Left ventricle myocardium inferior (tissue), 1 donor: ENCODE measurements at regions not wholly inside any gene's neighbourhood (a gene's known extent, or its start where the extent isn't known, plus 50 kb on each side); places are given as distances from the start of the nearest gene placed in this dataset.
A peak's percentile ranks its signal among the peaks of the same experiment; 100 is the strongest.

Experiments
- DNase-seq: peaks from one replicate; pipeline ENCODE4 v3.0.0-alpha.2; 2020
- H3K27ac ChIP-seq: fragments of 200-600 bp; replicated peaks from 2 replicates; pipeline ENCODE4 v1.8.0; 2021
- H3K27me3 ChIP-seq: fragments of 200-600 bp; 2 replicates; pipeline ENCODE4 v1.8.0; 2021; ENCODE audit warnings: low read depth
- H3K36me3 ChIP-seq: fragments of 200-600 bp; 2 replicates; pipeline ENCODE4 v1.8.0; 2021
- H3K4me1 ChIP-seq: fragments of 200-600 bp; 2 replicates; pipeline ENCODE4 v1.8.0; 2021
- H3K4me3 ChIP-seq: fragments of 200-600 bp; 2 replicates; pipeline ENCODE4 v1.8.0; 2021; ENCODE audit warnings: mild to moderate bottlenecking, moderate library complexity
- H3K9me3 ChIP-seq: fragments of 200-600 bp; replicated peaks from 2 replicates; pipeline ENCODE4 v1.8.0; 2021
- intact Hi-C: fragments of 100-400 bp; cut with micrococcal nuclease; formaldehyde crosslinking; loops from one replicate; pipeline ENCODE4 v1.11.0; 2022
- TF ChIP-seq, protein P1 (sequence below): fragments of 200-600 bp; IDR thresholded peaks from 2 replicates; pipeline ENCODE4 v1.8.0; 2021; ENCODE audit warnings: antibody characterized with exemption, mild to moderate bottlenecking, borderline replicate concordance
- donor health status: DM: no; HTN: yes; CAD: no; lungs with severe emphysema.

DNA sequence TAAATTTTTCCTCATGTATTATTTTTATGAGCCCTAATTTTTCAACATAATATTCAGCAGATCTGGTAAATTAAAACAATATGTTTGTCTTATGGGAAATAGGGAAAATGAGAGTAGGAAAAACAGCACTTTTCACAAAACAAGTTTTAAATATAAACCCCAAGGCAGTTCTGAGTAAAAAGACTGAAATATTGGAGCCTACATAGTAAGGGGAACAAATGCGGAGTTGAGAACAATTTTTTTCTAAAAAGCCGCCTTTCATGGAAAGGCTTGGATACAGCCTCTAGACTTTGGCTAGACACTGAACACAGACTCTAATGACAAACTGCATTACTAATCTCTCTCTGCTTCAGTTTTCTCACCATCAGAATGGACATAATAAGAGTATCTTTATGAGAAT lies 174.1 kb downstream of the NOL4 start:
- intact Hi-C loops: no loop called here
- TF ChIP-seq, protein P1, sequence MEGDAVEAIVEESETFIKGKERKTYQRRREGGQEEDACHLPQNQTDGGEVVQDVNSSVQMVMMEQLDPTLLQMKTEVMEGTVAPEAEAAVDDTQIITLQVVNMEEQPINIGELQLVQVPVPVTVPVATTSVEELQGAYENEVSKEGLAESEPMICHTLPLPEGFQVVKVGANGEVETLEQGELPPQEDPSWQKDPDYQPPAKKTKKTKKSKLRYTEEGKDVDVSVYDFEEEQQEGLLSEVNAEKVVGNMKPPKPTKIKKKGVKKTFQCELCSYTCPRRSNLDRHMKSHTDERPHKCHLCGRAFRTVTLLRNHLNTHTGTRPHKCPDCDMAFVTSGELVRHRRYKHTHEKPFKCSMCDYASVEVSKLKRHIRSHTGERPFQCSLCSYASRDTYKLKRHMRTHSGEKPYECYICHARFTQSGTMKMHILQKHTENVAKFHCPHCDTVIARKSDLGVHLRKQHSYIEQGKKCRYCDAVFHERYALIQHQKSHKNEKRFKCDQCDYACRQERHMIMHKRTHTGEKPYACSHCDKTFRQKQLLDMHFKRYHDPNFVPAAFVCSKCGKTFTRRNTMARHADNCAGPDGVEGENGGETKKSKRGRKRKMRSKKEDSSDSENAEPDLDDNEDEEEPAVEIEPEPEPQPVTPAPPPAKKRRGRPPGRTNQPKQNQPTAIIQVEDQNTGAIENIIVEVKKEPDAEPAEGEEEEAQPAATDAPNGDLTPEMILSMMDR: no peak
- no peaks in the 10 kb centered on the region for H3K36me3 ChIP-seq

DNA sequence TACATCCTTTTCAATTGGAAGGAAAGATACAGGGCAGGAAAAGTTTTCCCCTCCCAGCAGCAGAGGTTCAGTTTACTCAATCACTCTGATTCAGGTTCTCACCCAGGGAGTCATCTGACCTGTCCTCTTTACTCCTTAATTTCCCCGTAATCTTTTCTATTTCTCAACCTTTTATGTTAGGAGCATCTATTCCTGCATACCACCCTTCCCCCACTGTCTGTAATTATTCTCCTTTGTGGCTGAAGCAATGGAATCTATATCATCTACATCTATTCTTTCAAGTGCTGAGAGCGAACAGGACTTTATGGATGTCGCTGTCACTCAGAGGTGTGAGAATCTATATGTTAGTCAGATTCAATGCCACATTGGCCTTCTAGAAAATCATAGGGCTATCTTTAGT lies 175.2 kb downstream of the NOL4 start:
- Histone ChIP-seq H3K27ac (no peak overlapping the region), H3K4me1 (no peaks in the 10 kb centered on the region), H3K36me3 (no peaks in the 10 kb centered on the region), H3K4me3 (no peak overlapping the region), H3K27me3 (no peaks in the 10 kb centered on the region), H3K9me3 (peaks cover 5% of the 10 kb centered on the region)
- no peak for DNase-seq
- intact Hi-C loops: no loop called here
- TF ChIP-seq, protein P1: no peak

More for the DNA sequence above, 174.1 kb downstream of the NOL4 start:
- Histone ChIP-seq H3K27ac (no peak overlapping the region), H3K27me3 (no peaks in the 10 kb centered on the region), H3K9me3 (peaks cover 16% of the 10 kb centered on the region), H3K4me3 (no peak overlapping the region), H3K4me1 (no peaks in the 10 kb centered on the region)
- no peak for DNase-seq

DNA sequence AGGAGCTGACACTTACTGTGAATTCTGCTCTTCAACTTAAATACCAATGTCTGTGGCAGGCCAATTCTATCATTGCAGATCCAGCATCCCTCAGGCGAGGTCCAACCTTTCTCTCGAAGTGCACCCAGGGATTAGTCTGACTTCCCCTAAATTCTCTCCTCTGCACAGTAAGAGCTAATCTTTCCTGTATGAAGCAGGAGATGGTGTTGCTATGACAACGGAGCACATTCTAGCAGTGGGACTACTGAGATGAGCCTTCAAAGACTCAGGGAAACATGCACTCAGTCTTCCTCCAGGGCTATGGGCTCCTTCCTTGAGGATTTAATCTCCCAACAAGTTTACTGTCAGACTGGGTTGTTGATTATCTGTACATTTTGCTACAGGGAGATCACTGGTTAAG lies 176.3 kb downstream of the NOL4 start:
- no peaks in the 10 kb centered on the region for H3K36me3 ChIP-seq
- H3K4me3 ChIP-seq: no peak overlapping the region
- H3K9me3 ChIP-seq: no peaks in the 10 kb centered on the region
- DNase-seq: no peak
- no peak overlapping the region for H3K27ac ChIP-seq
- TF ChIP-seq, protein P1: no peak
- H3K27me3 ChIP-seq: no peaks in the 10 kb centered on the region
- H3K4me1 ChIP-seq: no peaks in the 10 kb centered on the region
- intact Hi-C loops: no loop called here

DNA sequence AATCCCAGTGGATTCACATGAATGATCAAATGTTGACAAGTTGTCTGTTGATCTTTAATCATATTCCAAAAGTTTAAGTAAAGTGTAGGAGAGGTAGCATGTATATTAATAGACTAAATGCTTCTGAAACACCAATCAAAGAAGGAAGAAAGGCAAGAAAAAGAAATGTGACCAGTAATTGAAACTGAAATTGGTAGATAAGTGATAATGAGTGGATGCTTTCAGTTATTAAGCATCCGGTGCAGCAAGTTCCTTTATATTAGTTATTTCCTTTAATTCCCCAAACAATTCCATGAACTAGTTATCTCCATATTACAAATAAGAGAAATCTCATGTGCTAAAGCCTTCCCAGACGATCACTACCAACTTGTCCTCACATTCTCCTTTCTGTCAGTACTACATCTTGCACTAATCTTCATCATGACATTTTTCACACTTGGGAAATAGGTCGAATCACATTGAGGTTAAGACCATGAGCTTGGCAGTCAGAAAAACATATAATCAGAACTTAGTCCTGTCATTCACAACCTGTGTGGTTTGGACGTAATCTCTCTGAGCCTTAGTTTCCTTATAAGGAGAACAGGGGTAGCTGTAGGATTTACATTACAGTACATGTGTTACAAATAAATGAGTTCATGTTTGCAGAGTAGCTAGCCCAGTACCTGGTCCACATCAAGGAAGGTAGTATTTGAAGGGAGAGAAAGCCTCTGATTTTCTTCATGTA lies 182.1 kb downstream of the NOL4 start:
- Histone ChIP-seq H3K36me3 (no peaks in the 10 kb centered on the region), H3K9me3 (peaks cover 12% of the 10 kb centered on the region), H3K4me1 (no peaks in the 10 kb centered on the region), H3K27ac (no peak overlapping the region), H3K4me3 (no peak overlapping the region), H3K27me3 (no peaks in the 10 kb centered on the region)
- no peak for DNase-seq
- TF ChIP-seq, protein P1: no peak
- intact Hi-C loops: no loop called here

DNA sequence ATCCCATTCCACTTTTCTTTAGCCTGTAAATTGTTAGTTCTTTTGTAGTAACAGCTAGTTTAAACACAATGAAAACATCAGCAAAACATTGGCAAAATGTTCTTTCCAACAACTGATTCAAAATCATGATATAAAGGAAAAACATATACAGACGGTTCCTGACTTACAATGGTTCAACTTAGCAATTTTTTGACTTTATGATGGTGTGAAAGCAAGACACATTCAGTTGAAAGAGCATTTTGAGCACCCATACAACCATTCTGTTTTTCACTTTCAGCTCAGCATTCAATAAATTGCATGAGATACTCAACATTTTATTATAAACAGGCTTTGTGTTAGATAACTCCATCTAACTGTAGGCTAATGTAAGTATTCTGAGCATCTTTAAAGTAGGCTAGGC lies 185.1 kb downstream of the NOL4 start:
- TF ChIP-seq, protein P1: no peak
- intact Hi-C loops: no loop called here
- no peaks in the 10 kb centered on the region for H3K4me1 ChIP-seq
- peaks cover 26% of the 10 kb centered on the region for H3K9me3 ChIP-seq
- H3K27ac ChIP-seq: no peak overlapping the region
- no peaks in the 10 kb centered on the region for H3K36me3 ChIP-seq
- peak overlapping the region; percentile 26 for H3K4me3 ChIP-seq
- H3K27me3 ChIP-seq: no peaks in the 10 kb centered on the region
- DNase-seq: no peak
